Thoracic aorta (tissue), 2 donors: ENCODE measurements at regions not wholly inside any gene's neighbourhood (a gene's known extent, or its start where the extent isn't known, plus 50 kb on each side); places are given as distances from the start of the nearest gene placed in this dataset.
"Not testable (repeated sequence)": the region's sequence is repeated elsewhere in the genome, so short reads cannot be mapped to it uniquely, and the experiment has no call there.

ENCODE experiments used
- ATAC-seq: fragments of 150-250 bp; one replicate; pipeline ENCODE4 v1.8.0; 2017; ENCODE audit warnings: low read depth; ENCODE audit not compliant: insufficient number of reproducible peaks, low FRiP score
- DNase-seq: peaks from one replicate; pipeline ENCODE4 v3.0.0-alpha.2; 2020; ENCODE audit warnings: low spot score
- H3K27ac ChIP-seq, 2 donors: fragments of 200-600 bp; sonication (generic); 1 replicate in 1 of 2; 2 replicates in 1 of 2; pipeline ENCODE4 v1.5.1; 2016; ENCODE audit warnings: mild to moderate bottlenecking in 2 of 2, moderate library complexity in 2 of 2
- H3K27me3 ChIP-seq: fragments of 200-600 bp; sonication (generic); replicated peaks from 2 replicates; pipeline ENCODE4 v1.6.0; 2016; ENCODE audit warnings: mild to moderate bottlenecking; ENCODE audit not compliant: insufficient read depth
- H3K36me3 ChIP-seq: fragments of 200-600 bp; sonication (generic); one replicate; pipeline ENCODE4 v1.5.1; 2016
- H3K4me1 ChIP-seq, 2 donors: fragments of 200-600 bp; sonication (generic); 1 replicate in 1 of 2; 2 replicates in 1 of 2; pipeline versions ENCODE4 v1.5.1 to v1.6.0; 2016; ENCODE audit warnings: low read depth in 2 of 2, mild to moderate bottlenecking in 1 of 2; ENCODE audit not compliant: control insufficient read depth in 1 of 2
- H3K4me3 ChIP-seq: fragments of 200-600 bp; sonication (generic); 2 replicates; pipeline ENCODE4 v1.5.1; 2016; ENCODE audit warnings: mild to moderate bottlenecking
- H3K9me3 ChIP-seq: fragments of 200-600 bp; sonication (generic); 2 replicates; pipeline ENCODE4 v1.5.1; 2016

- H3K4me1 ChIP-seq, ATAC-seq, H3K27me3 ChIP-seq, H3K36me3 ChIP-seq, H3K27ac ChIP-seq, H3K4me3 ChIP-seq, DNase-seq, H3K9me3 ChIP-seq: not testable (repeated sequence)
Measured at GRCh38 chr15:22134941-22135566, 54.7 kb downstream of the OR4M2 start.

DNA sequence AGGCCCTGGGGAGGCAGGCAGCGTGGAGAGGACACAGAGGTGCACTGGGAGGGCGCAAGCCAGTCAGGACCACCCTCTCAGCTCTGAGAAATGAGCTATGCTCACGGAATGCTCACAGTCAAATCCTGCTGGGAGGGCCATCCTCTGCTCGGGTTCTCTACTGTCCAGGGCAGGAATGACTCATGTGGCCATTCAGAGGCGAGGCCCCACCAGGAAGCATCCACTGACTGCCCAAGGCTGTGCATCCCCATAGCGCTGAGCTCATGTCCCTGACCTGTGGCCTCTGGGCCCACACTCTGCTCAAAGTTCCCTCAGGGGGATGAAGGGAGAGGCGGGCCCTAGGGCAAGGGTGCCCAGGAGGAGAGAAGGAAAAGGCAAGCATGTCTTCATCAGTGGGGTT, 57.2 kb downstream of the OR4M2 start:
- H3K4me1 ChIP-seq, H3K27ac ChIP-seq, H3K27me3 ChIP-seq, H3K4me3 ChIP-seq, ATAC-seq, DNase-seq, H3K36me3 ChIP-seq, H3K9me3 ChIP-seq: not testable (repeated sequence)

DNA sequence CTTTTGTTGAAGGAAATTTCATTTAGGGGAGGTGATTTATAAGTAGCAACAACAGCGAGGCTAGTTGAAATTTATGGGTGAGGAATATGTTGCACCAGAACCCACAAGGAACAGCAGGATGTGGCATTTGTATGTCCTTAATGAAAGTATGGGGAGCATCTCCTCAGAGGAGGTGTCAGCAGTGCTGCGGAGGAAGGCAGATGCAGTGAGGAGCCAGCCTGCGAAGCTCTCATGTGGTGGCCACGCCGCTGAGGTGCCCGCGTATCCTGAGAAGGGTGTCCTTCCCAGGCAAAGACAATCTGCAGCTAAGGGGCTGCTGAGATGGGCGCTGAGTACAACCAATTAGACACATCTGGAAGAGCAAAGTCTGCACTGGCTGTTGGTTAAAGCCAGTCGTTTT, 60.8 kb downstream of the OR4M2 start:
- H3K4me3 ChIP-seq, ATAC-seq, DNase-seq, H3K27ac ChIP-seq, H3K36me3 ChIP-seq, H3K27me3 ChIP-seq, H3K4me1 ChIP-seq, H3K9me3 ChIP-seq: not testable (repeated sequence)

DNA sequence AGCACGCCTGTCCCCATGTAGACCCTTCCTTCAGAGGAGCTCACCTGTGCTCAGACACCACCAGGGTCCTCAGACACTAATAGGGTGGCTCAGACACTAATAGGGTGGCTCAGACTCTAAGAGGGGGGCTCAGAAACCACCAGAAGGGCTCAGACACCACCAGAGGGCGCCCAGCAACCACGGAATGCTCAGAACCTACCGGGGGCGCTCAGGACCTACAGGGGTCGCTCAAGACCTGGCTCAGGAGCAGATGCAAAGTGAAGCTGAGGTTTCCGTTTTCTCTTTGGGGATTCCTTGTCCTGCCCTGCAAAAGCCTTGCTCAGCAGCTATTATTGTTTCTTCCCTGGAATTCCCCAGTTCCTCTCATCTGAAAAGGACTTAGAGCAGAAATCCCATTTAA, 67.8 kb downstream of the OR4M2 start:
- H3K4me1 ChIP-seq, H3K27ac ChIP-seq, ATAC-seq, H3K4me3 ChIP-seq, H3K36me3 ChIP-seq, DNase-seq, H3K9me3 ChIP-seq, H3K27me3 ChIP-seq: not testable (repeated sequence)

DNA sequence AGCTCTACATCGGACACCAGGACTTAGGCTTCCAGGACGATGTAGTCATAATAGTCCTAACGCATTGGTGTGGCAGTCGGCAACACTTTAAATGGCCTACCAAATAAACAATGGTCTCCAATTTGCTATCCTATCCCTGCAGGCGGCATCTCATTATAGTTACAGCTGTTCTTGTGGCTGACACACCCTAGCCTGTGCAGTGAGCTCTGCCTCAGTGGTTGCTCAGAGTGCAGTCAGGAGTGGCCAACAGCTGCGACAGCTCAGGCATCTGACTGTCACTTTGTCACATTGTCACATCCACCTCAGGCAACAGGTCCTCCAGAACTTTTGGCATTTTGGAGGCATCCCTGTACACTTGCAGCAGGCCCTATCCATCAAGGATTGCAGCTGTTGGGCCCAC, 77.9 kb downstream of the OR4M2 start:
- not testable (repeated sequence) for DNase-seq, ATAC-seq, H3K4me3 ChIP-seq, H3K9me3 ChIP-seq, H3K27me3 ChIP-seq, H3K4me1 ChIP-seq, H3K27ac ChIP-seq, H3K36me3 ChIP-seq

- H3K27ac ChIP-seq, ATAC-seq, H3K4me1 ChIP-seq, H3K9me3 ChIP-seq, DNase-seq, H3K36me3 ChIP-seq, H3K4me3 ChIP-seq, H3K27me3 ChIP-seq: not testable (repeated sequence)
Measured at GRCh38 chr15:22160283-22160682, 80.0 kb downstream of the OR4M2 start.

- not testable (repeated sequence) for H3K27me3 ChIP-seq, ATAC-seq, H3K27ac ChIP-seq, H3K4me1 ChIP-seq, DNase-seq, H3K36me3 ChIP-seq, H3K9me3 ChIP-seq, H3K4me3 ChIP-seq
Measured at GRCh38 chr15:22160741-22161140, 80.4 kb downstream of the OR4M2 start.

GRCh38 chr15:22161398-22161797, 81.1 kb downstream of the OR4M2 start:
- not testable (repeated sequence) for H3K4me3 ChIP-seq, ATAC-seq, DNase-seq, H3K9me3 ChIP-seq, H3K36me3 ChIP-seq, H3K4me1 ChIP-seq, H3K27ac ChIP-seq, H3K27me3 ChIP-seq

DNA sequence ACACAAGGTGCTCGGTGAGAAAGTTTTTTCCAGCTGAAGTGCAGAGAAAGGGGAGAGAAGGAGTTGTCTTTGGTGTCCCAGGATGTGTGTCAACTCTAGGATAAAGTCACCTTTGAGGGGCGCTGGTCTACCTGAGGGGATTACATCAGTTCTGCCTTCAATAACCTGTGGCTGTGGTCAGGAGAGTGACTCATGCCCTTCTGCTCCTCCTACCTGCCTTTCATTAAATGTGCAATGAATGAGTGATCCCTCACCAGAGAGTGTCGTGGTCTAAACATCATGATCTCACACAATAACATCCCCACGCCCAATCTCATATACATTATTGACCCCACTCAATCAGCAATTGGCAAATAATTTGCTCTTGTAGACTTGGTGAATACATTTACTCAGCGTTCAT, 83.4 kb downstream of the OR4M2 start:
- H3K36me3 ChIP-seq, ATAC-seq, H3K27ac ChIP-seq, DNase-seq, H3K9me3 ChIP-seq, H3K4me3 ChIP-seq, H3K27me3 ChIP-seq, H3K4me1 ChIP-seq: not testable (repeated sequence)

DNA sequence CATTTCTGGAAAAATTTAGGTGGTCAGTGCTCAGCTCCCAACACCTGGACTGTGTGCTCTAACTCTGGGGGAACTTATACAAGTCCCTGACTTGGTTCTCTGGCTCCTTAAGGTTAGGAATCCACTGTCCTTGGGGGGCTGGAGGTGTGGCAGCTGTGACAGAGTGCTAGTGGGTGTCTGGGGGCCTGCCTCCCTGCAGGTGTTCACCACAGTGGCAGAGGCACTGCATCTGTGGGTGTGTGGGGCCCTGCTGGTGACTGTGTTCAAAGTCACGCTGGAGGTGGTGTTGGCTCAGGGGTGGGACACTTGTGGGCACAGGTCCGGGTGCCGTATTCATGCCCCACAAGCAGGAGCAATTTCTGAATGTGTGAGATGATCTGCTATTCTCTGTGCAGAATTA, 87.2 kb downstream of the OR4M2 start:
- not testable (repeated sequence) for DNase-seq, H3K4me1 ChIP-seq, H3K36me3 ChIP-seq, H3K9me3 ChIP-seq, ATAC-seq, H3K27me3 ChIP-seq, H3K4me3 ChIP-seq, H3K27ac ChIP-seq

DNA sequence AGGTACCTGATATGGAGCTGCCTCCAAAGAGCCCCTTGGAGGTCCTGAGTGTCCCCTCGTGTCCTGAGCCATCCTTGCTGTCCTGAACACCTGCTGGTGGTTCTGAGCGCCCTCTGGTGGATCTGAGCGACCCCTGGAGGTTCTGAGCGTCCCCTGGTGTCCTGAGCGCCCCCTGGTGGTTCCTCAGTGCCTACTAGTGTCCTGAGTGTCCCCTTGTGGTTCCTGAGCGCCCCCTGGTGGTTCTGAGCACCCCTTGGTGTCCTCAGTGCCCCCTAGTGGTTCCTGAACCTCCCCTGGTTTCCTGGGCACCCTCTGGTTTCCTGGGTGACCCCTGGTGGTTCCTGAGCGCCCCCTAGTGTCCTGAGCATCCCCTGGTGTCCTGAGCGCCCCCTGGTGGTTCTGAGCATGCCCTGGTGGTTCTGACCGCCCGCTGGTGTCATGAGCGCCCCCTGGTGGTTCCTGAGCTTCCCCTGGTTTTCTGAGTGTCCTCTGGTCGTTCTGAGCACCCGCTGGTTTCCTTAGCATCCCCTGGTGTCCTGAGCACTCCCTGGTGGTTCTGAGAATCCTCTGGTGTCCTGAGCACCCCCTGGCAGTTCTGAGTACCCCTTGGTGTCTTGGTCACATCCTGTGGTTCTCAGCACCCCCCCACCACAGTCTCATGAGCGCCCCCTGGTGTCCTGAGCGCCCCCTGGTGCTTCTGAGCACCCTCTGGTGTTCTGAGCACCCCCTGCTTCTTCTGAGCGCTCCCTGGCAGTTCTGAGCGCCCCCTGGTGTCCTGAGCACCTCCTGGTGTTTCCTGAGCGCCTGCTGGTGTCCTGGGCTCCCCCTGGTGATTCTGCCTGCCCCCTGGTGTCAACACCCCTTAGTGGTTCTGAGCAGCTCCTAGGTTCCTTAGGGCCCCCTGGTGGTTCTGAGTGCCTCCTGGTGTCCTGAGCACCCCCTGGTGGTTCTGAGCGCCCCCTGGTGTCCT, 93.0 kb downstream of the OR4M2 start:
- not testable (repeated sequence) for H3K36me3 ChIP-seq, H3K4me3 ChIP-seq, H3K27ac ChIP-seq, DNase-seq, H3K4me1 ChIP-seq, ATAC-seq, H3K27me3 ChIP-seq, H3K9me3 ChIP-seq

DNA sequence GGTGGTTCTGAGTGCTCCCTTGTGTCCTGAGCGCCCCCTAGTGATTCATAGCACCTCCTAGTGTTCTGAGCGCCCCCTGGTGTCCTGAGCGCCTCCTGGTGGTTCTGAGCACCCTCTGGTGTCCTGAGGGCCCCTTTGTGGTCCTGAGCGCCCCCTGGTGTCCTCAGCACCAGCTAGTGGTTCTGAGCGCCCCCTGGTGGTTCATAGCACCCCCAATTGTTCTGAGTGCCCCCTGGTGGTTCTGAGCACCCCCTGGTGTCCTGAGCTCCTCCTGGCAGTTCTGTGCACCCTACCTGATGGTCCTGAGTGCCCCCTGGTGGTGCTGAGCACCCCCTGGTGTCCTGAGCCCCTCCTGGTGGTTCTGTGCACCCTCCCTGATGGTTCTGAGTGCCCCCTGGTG, 93.8 kb downstream of the OR4M2 start:
- ATAC-seq, result not testable (repeated sequence)

More for the DNA sequence above, 93.8 kb downstream of the OR4M2 start:
- H3K27ac ChIP-seq, H3K36me3 ChIP-seq, H3K4me3 ChIP-seq, H3K27me3 ChIP-seq, H3K9me3 ChIP-seq, H3K4me1 ChIP-seq, DNase-seq: not testable (repeated sequence)
